Panc1 (cell line): ENCODE measurements at regions not wholly inside any gene's neighbourhood (a gene's known extent, or its start where the extent isn't known, plus 50 kb on each side); places are given as distances from the start of the nearest gene placed in this dataset.

Source experiments
- CTCF ChIP-seq: fragments of 450-650 bp; IDR thresholded peaks from 2 replicates; pipeline ENCODE4 v1.5.1; 2017; ENCODE audit warnings: mild to moderate bottlenecking
- POLR2AphosphoS5 ChIP-seq: IDR thresholded peaks from 2 replicates; pipeline ENCODE4 v1.6.1; 2012; ENCODE audit warnings: mild to moderate bottlenecking, low read depth, low read length, moderate library complexity
- REST ChIP-seq, 2 experiments: IDR thresholded peaks; 2 replicates each; pipeline ENCODE4 v1.6.1; 2011 to 2012; ENCODE audit warnings: low read depth in 2 of 2, control low read depth in 1 of 2, low read length in 1 of 2, mild to moderate bottlenecking in 1 of 2, moderate library complexity in 1 of 2; ENCODE audit not compliant: insufficient read depth in 1 of 2
- SIN3A ChIP-seq: IDR thresholded peaks from 2 replicates; pipeline ENCODE4 v1.6.1; 2012; ENCODE audit warnings: low read depth, mild to moderate bottlenecking, low read length, moderate library complexity, borderline replicate concordance; ENCODE audit not compliant: insufficient read depth
- TCF7L2 ChIP-seq: IDR thresholded peaks from 2 replicates; pipeline ENCODE4 v1.6.1; 2011; ENCODE audit warnings: mild to moderate bottlenecking, low read depth, low read length, inconsistent platforms

- TF ChIP-seq CTCF (no peak), SIN3A (no peak), POLR2AphosphoS5 (no peak), REST (IDR thresholded peaks at IDR 0.05; ENCODE audit: insufficient read depth in 1 of 2, low read depth in 2 of 2, low read length in 1 of 2) (no peak), TCF7L2 (no peak)
These were observed 111.0 kb downstream of the SLC25A47 start for GRCh38 chr14:100434033-100434601.
